Gastroesophageal sphincter (tissue), 3 donors: ENCODE measurements at regions not wholly inside any gene's neighbourhood (a gene's known extent, or its start where the extent isn't known, plus 50 kb on each side); places are given as distances from the start of the nearest gene placed in this dataset.

Source experiments
- EP300 ChIP-seq: sonication (generic); formaldehyde crosslinking; IDR thresholded peaks from one replicate; pipeline ENCODE4 v1.6.1; 2017; ENCODE audit warnings: antibody characterized with exemption, mild to moderate bottlenecking
- POLR2A ChIP-seq, 2 donors: fragments of 450-650 bp; IDR thresholded peaks; one replicate each; pipeline ENCODE4 v1.6.1; 2017; ENCODE audit warnings: antibody characterized with exemption in 2 of 2, mild to moderate bottlenecking in 2 of 2, moderate library complexity in 1 of 2
- POLR2AphosphoS5 ChIP-seq: sonication (generic); formaldehyde crosslinking; IDR thresholded peaks from one replicate; pipeline ENCODE4 v1.6.1; 2017; ENCODE audit warnings: antibody characterized with exemption
- TF ChIP-seq, protein P1 (sequence below), 4 experiments: fragments of 200-600 bp in 2 of 4; fragments of 450-650 bp in 2 of 4; sonication (generic) in 1 of 4; IDR thresholded peaks; one replicate each; pipeline ENCODE4 v1.5.1; 2017 to 2019; ENCODE audit warnings: antibody characterized with exemption in 4 of 4, mild to moderate bottlenecking in 2 of 4, moderate library complexity in 2 of 4

DNA sequence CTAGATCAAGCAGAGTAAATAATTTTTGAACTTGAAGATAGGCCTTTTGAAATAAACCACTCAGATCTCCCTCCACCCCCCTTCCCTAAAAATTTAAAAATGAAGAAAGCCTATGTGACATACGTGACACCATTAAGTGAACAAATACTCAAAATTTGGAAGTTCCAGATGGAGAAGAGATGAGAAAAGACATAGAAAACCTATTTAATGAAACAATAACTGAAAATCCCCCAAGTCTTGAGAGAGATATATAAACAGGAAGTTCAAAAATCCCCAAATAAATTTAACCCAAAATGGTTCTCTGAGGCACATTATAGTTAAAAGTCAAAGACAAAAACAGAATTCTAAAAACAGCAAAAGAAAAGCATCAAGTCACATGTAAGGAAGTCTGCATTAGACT lies 428.6 kb downstream of the PSAT1 start:
- TF ChIP-seq, protein P1, sequence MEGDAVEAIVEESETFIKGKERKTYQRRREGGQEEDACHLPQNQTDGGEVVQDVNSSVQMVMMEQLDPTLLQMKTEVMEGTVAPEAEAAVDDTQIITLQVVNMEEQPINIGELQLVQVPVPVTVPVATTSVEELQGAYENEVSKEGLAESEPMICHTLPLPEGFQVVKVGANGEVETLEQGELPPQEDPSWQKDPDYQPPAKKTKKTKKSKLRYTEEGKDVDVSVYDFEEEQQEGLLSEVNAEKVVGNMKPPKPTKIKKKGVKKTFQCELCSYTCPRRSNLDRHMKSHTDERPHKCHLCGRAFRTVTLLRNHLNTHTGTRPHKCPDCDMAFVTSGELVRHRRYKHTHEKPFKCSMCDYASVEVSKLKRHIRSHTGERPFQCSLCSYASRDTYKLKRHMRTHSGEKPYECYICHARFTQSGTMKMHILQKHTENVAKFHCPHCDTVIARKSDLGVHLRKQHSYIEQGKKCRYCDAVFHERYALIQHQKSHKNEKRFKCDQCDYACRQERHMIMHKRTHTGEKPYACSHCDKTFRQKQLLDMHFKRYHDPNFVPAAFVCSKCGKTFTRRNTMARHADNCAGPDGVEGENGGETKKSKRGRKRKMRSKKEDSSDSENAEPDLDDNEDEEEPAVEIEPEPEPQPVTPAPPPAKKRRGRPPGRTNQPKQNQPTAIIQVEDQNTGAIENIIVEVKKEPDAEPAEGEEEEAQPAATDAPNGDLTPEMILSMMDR (IDR thresholded peaks at IDR 0.05): no peak
- TF ChIP-seq POLR2A (IDR thresholded peaks at IDR 0.05) (no peak), EP300 (no peak), POLR2AphosphoS5 (no peak)
